Calu3 (cell line): ENCODE measurements at regions not wholly inside any gene's neighbourhood (a gene's known extent, or its start where the extent isn't known, plus 50 kb on each side); places are given as distances from the start of the nearest gene placed in this dataset.

Source experiments
- BruUV-seq: library from RNA; stranded (reverse); fragments of 400-500 nt; replicated peaks from 2 replicates; lab custom pipeline; 2021; lab: Mats Ljungman, UMichigan
- CTCF ChIA-PET: fragments of 300-600 bp; sonication (Branson Sonifier 250); formaldehyde crosslinking; loops from one replicate; lab custom pipeline; 2022; ENCODE audit warnings: antibody characterized with exemption; lab: Charles Lee
- DNase-seq: peaks from one replicate; pipeline ENCODE4 v3.0.0; 2022
- H3K27ac Mint-ChIP-seq: one replicate; pipeline ENCODE4 v1.8.0; 2022; ENCODE audit warnings: mixed read lengths; ENCODE audit not compliant: unreplicated experiment
- H3K27me3 Mint-ChIP-seq: one replicate; pipeline ENCODE4 v1.8.0; 2022; ENCODE audit warnings: mixed read lengths; ENCODE audit not compliant: unreplicated experiment
- H3K36me3 Mint-ChIP-seq: one replicate; pipeline ENCODE4 v1.8.0; 2022; ENCODE audit warnings: mild to moderate bottlenecking, moderate library complexity, mixed read lengths; ENCODE audit not compliant: insufficient read depth, unreplicated experiment
- H3K4me1 Mint-ChIP-seq: one replicate; pipeline ENCODE4 v1.8.0; 2022; ENCODE audit warnings: mild to moderate bottlenecking, low read depth, mixed read lengths; ENCODE audit not compliant: unreplicated experiment
- H3K4me3 Mint-ChIP-seq: one replicate; pipeline ENCODE4 v1.8.0; 2022; ENCODE audit warnings: mild to moderate bottlenecking, low read depth, moderate library complexity, mixed read lengths; ENCODE audit not compliant: unreplicated experiment
- H3K9me3 Mint-ChIP-seq: one replicate; pipeline ENCODE4 v1.8.0; 2022; ENCODE audit warnings: low read depth, mixed read lengths; ENCODE audit not compliant: unreplicated experiment
- CTCF ChIP-seq: fragments of 200-600 bp; IDR thresholded peaks from one replicate; pipeline ENCODE4 v1.8.0; 2022; ENCODE audit warnings: antibody characterized with exemption; ENCODE audit not compliant: unreplicated experiment
- intact Hi-C: fragments of 100-400 bp; cut with micrococcal nuclease; formaldehyde crosslinking; loops from one replicate; pipeline ENCODE4 v1.10.0; 2022; ENCODE audit not compliant: unreplicated experiment

DNA sequence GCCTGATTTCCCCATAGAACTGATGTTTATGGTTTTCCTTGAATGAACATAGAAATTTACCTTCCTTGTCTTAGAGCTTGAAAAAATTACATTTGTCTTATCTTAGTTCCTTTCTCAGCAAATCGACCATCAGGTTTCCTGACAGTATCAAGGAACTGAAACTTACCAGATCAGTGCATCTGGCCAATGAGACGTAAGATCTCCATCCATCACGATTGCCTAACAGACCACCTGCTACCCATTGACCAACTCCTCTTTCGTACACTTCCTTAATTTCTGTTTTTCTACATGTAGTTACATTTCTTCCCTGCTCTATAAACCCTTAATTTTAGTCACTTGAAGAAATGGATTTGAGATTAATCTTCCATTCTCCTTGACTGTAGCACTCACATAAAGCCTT is 57.4 kb upstream of the TMPRSS15 start:
- no peaks in the 10 kb centered on the region for H3K4me1 Mint-ChIP-seq
- BruUV-seq, result no TSS peak
- no peaks in the 10 kb centered on the region for H3K36me3 Mint-ChIP-seq
- H3K4me3 Mint-ChIP-seq, result no peak overlapping the region
- no peaks in the 10 kb centered on the region for H3K27me3 Mint-ChIP-seq
- CTCF ChIA-PET, result no interaction called here
- H3K9me3 Mint-ChIP-seq, result peaks cover 12% of the 10 kb centered on the region
- DNase-seq, result no peak
- no peak for TF ChIP-seq CTCF
- intact Hi-C loops, result no loop called here
- no peak overlapping the region for H3K27ac Mint-ChIP-seq

DNA sequence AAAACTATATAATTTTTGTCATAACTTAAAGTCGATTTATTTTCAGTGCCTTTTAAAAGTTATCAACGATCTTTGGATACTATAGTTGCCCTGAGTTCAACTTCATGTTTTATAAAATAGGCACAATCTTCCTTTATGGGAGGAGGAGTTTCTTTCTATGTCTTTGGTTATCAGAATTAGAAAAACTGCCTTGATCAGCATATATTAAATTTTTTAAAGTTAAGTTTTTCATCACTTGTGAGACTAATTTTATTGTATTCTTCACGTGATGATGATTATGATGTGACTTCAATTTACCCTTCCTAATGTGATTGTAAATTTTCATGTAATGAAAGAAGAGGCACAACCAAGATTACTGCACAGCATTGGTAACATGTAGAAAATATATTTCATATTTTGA is 58.2 kb upstream of the TMPRSS15 start:
- Mint-ChIP-seq H3K4me1 (no peaks in the 10 kb centered on the region), H3K27ac (no peak overlapping the region), H3K36me3 (no peaks in the 10 kb centered on the region), H3K27me3 (no peaks in the 10 kb centered on the region), H3K4me3 (no peak overlapping the region), H3K9me3 (peaks cover 12% of the 10 kb centered on the region)
- intact Hi-C loops, result no loop called here
- CTCF ChIA-PET, result no interaction called here
- no peak for TF ChIP-seq CTCF
- no peak for DNase-seq
- BruUV-seq, result no TSS peak

GRCh38 chr21:18467715-18468114 is 64.1 kb upstream of the TMPRSS15 start:
- DNase-seq, result no peak
- no peaks in the 10 kb centered on the region for H3K4me1 Mint-ChIP-seq
- peaks cover 7% of the 10 kb centered on the region for H3K9me3 Mint-ChIP-seq
- no peaks in the 10 kb centered on the region for H3K36me3 Mint-ChIP-seq
- no peak overlapping the region for H3K4me3 Mint-ChIP-seq
- no peaks in the 10 kb centered on the region for H3K27me3 Mint-ChIP-seq
- no TSS peak for BruUV-seq
- CTCF ChIA-PET, result no interaction called here
- H3K27ac Mint-ChIP-seq, result no peak overlapping the region
- no peak for TF ChIP-seq CTCF
- intact Hi-C loops, result no loop called here

GRCh38 chr21:18468790-18469189 is 65.2 kb upstream of the TMPRSS15 start:
- intact Hi-C loops, result no loop called here

More at GRCh38 chr21:18468790-18469189, 65.2 kb upstream of the TMPRSS15 start:
- TF ChIP-seq CTCF, result no peak
- Mint-ChIP-seq H3K4me1 (no peaks in the 10 kb centered on the region), H3K4me3 (no peak overlapping the region), H3K9me3 (peaks cover 5% of the 10 kb centered on the region), H3K36me3 (no peaks in the 10 kb centered on the region), H3K27ac (no peak overlapping the region), H3K27me3 (no peaks in the 10 kb centered on the region)
- no TSS peak for BruUV-seq
- no peak for DNase-seq
- CTCF ChIA-PET, result no interaction called here
